ENCODE measurements at regions not wholly inside any gene's neighbourhood (a gene's known extent, or its start where the extent isn't known, plus 50 kb on each side); places are given as distances from the start of the nearest gene placed in this dataset.
A peak's percentile ranks its signal among the peaks of the same experiment; 100 is the strongest.

GRCh38 chr7:131011432-131011742 is 277.4 kb upstream of the KLF14 start:
- Histone ChIP-seq H3K79me2 (ENCODE audit: insufficient read depth, low read length) (peaks cover 21% of the 10 kb centered on the region), H2AFZ (ENCODE audit: insufficient read depth, low read depth, low read length, poor library complexity, severe bottlenecking) (no peak overlapping the region), H3K27me3 (ENCODE audit: control insufficient read depth in 2 of 2, insufficient read depth in 2 of 2, low read length in 2 of 2) (no peaks in the 10 kb centered on the region), H3K9ac (ENCODE audit: insufficient read depth, low read length, poor library complexity, severe bottlenecking) (peak overlapping the region; percentile 31), H3K4me3 (replicated peaks in 1 of 3; ENCODE audit: low read depth in 2 of 3, low read length in 3 of 3) (peak overlapping the region in 1 of 3 experiments; percentile 56), H3K27ac (ENCODE audit: low read depth in 1 of 2, low read length in 2 of 2) (peak overlapping the region; percentile 61 to 79), H3K9me3 (replicated peaks in 1 of 2; ENCODE audit: control insufficient read depth in 1 of 2, insufficient read depth in 1 of 2, low read length in 2 of 2) (no peaks in the 10 kb centered on the region), H3K4me2 (replicated peaks; ENCODE audit: extremely low read depth, low read length, poor library complexity, severe bottlenecking) (peak overlapping the region; percentile 63), H3K36me3 (replicated peaks in 1 of 2; ENCODE audit: control insufficient read depth in 1 of 2, insufficient read depth in 2 of 2, low read length in 2 of 2) (no peaks in the 10 kb centered on the region), H3K4me1 (ENCODE audit: control insufficient read depth in 1 of 2, insufficient read depth in 2 of 2, low read length in 2 of 2) (peaks cover 47 to 58% of the 10 kb centered on the region in 2 donors), H4K20me1 (ENCODE audit: insufficient read depth, low read length) (peaks cover 84% of the 10 kb centered on the region)
- intact Hi-C loops (cut with micrococcal nuclease) = loop anchor here (5.0 to 10.0 kb wide), 2 partner anchors 47 to 49 kb away; no protein-coding TSS in a partner anchor
- 3% methylated on average over 3 of the region's 4 CpGs for WGBS (ENCODE audit: insufficient coverage)
- H3K27ac Mint-ChIP-seq = peak overlapping the region; percentile 82 to 95 (median 89)
- H3K4me3 Mint-ChIP-seq = peak overlapping the region; percentile 34 to 67
- peaks cover 0 to 4% (median 0%) of the 10 kb centered on the region in 3 donors for H3K27me3 Mint-ChIP-seq (ENCODE audit: low read depth in 3 of 3)
- no peak for TF ChIP-seq CTCF (IDR thresholded peaks at IDR 0.05)
- peak; percentile 37 to 53 (median 51) for DNase-seq
- peaks cover 65% of the 10 kb centered on the region for H3K4me1 Mint-ChIP-seq
- H3K36me3 Mint-ChIP-seq = peaks cover 3% of the 10 kb centered on the region in 2 donors
- no peaks in the 10 kb centered on the region for H3K9me3 Mint-ChIP-seq

- intact Hi-C loops (cut with micrococcal nuclease) = loop anchor here (2.0 to 10.0 kb wide), 3 partner anchors 15 to 50 kb away; no protein-coding TSS in a partner anchor
- Mint-ChIP-seq H3K4me3 (peak overlapping the region; percentile 34 to 76), H3K27me3 (ENCODE audit: low read depth in 3 of 3) (peaks cover 0 to 5% (median 0%) of the 10 kb centered on the region in 3 donors), H3K9me3 (peaks cover 0 to 2% (median 0%) of the 10 kb centered on the region in 7 donors), H3K36me3 (peaks cover 3% of the 10 kb centered on the region in 2 donors), H3K27ac (peak overlapping the region; percentile 82 to 95 (median 89)), H3K4me1 (peaks cover 64% of the 10 kb centered on the region)
- Histone ChIP-seq H2AFZ (ENCODE audit: insufficient read depth, low read depth, low read length, poor library complexity, severe bottlenecking) (peak overlapping the region; percentile 12), H3K27me3 (ENCODE audit: control insufficient read depth in 2 of 2, insufficient read depth in 2 of 2, low read length in 2 of 2) (no peaks in the 10 kb centered on the region), H3K4me1 (ENCODE audit: control insufficient read depth in 1 of 2, insufficient read depth in 2 of 2, low read length in 2 of 2) (peaks cover 47 to 57% of the 10 kb centered on the region in 2 donors), H3K27ac (ENCODE audit: low read depth in 1 of 2, low read length in 2 of 2) (peak overlapping the region in 1 of 2 donors; percentile 79), H4K20me1 (ENCODE audit: insufficient read depth, low read length) (peaks cover 85% of the 10 kb centered on the region), H3K36me3 (replicated peaks in 1 of 2; ENCODE audit: control insufficient read depth in 1 of 2, insufficient read depth in 2 of 2, low read length in 2 of 2) (no peaks in the 10 kb centered on the region), H3K9me3 (replicated peaks in 1 of 2; ENCODE audit: control insufficient read depth in 1 of 2, insufficient read depth in 1 of 2, low read length in 2 of 2) (no peaks in the 10 kb centered on the region), H3K9ac (ENCODE audit: insufficient read depth, low read length, poor library complexity, severe bottlenecking) (peak overlapping the region; percentile 31), H3K79me2 (ENCODE audit: insufficient read depth, low read length) (peaks cover 21% of the 10 kb centered on the region), H3K4me3 (replicated peaks in 1 of 3; ENCODE audit: low read depth in 2 of 3, low read length in 3 of 3) (peak overlapping the region in 1 of 3 experiments; percentile 56), H3K4me2 (replicated peaks; ENCODE audit: extremely low read depth, low read length, poor library complexity, severe bottlenecking) (peak overlapping the region; percentile 63)
- TF ChIP-seq CTCF (IDR thresholded peaks at IDR 0.05) = no peak
- peak; percentile 64 to 70 (median 67) for DNase-seq
- WGBS (ENCODE audit: insufficient coverage) = no CpG with 5 or more reads among the region's 4 CpGs
Observed at GRCh38 chr7:131011976-131012375, 278.0 kb upstream of the KLF14 start.

Measured in CD14-positive monocyte (primary cell).